HEK293 (cell line): ENCODE measurements at regions not wholly inside any gene's neighbourhood (a gene's known extent, or its start where the extent isn't known, plus 50 kb on each side); places are given as distances from the start of the nearest gene placed in this dataset.

Experiments
- CTCF ChIA-PET: fragments of 350-600 bp; formaldehyde crosslinking; extraction: SDS; loops from one replicate; lab custom pipeline; 2021; ENCODE audit warnings: antibody characterized with exemption; lab: Yijun Ruan, JAX
- POLR2A ChIA-PET: fragments of 300-600 bp; formaldehyde crosslinking; extraction: SDS; loops from one replicate; lab custom pipeline; 2020; ENCODE audit warnings: antibody characterized with exemption, inconsistent platforms; lab: Yijun Ruan, JAX
- H3K27ac ChIP-seq: fragments of 200-500 bp; sonication (Bioruptor generic); 2 replicates; pipeline ENCODE4 v1.5.1; 2014; ENCODE audit warnings: low read depth, low read length, control low read depth, inconsistent platforms; ENCODE audit errors: extremely low read depth
- H3K36me3 ChIP-seq, 2 experiments: fragments of 200-500 bp in 1 of 2; sonication (Bioruptor generic) in 1 of 2; 1 replicate in 1 of 2; 2 replicates in 1 of 2; pipeline ENCODE4 v1.5.1; 2014 to 2017; ENCODE audit warnings: inconsistent platforms in 2 of 2, low read length in 2 of 2; ENCODE audit not compliant: control insufficient read depth in 2 of 2, insufficient read depth in 1 of 2
- H3K4me1 ChIP-seq: fragments of 200-500 bp; sonication (Bioruptor generic); 2 replicates; pipeline ENCODE4 v1.5.1; 2014; ENCODE audit warnings: mild to moderate bottlenecking, low read length, inconsistent platforms; ENCODE audit not compliant: control insufficient read depth, insufficient read depth
- H3K4me3 ChIP-seq: 2 replicates; pipeline ENCODE4 v1.5.1; 2011; ENCODE audit warnings: low read depth, mild to moderate bottlenecking, control low read depth, low read length, moderate library complexity
- H3K9me3 ChIP-seq: fragments of 200-500 bp; sonication (Bioruptor generic); 2 replicates; pipeline ENCODE4 v1.5.1; 2014; ENCODE audit warnings: low read depth, low read length, inconsistent platforms; ENCODE audit not compliant: control insufficient read depth, insufficient read depth
- BCL11B ChIP-seq: fragments of 450-650 bp; formaldehyde crosslinking; IDR thresholded peaks from 2 replicates; pipeline ENCODE4 v1.5.1; 2016; ENCODE audit warnings: low read depth, missing biosample characterization, missing genetic modification characterization
- HOXC10 ChIP-seq: sonication (generic); formaldehyde crosslinking; IDR thresholded peaks from 2 replicates; pipeline ENCODE4 v1.8.1; 2023; ENCODE audit warnings: mild to moderate bottlenecking, missing genetic modification reagents
- KLF7 ChIP-seq: fragments of 450-650 bp; formaldehyde crosslinking; IDR thresholded peaks from 2 replicates; pipeline ENCODE4 v1.5.1; 2016; ENCODE audit warnings: missing biosample characterization, missing genetic modification characterization, borderline replicate concordance
- KLF8 ChIP-seq: fragments of 450-650 bp; formaldehyde crosslinking; IDR thresholded peaks from 2 replicates; pipeline ENCODE4 v1.5.1; 2016; ENCODE audit warnings: missing biosample characterization, missing genetic modification characterization
- MYNN ChIP-seq: fragments of 450-650 bp; formaldehyde crosslinking; IDR thresholded peaks from 2 replicates; pipeline ENCODE4 v1.5.1; 2016; ENCODE audit warnings: missing biosample characterization, missing genetic modification characterization, borderline replicate concordance
- REPIN1 ChIP-seq: fragments of 450-650 bp; formaldehyde crosslinking; IDR thresholded peaks from 2 replicates; pipeline ENCODE4 v1.5.1; 2017; ENCODE audit warnings: missing biosample characterization, missing genetic modification characterization, low read depth
- ZBTB20 ChIP-seq: fragments of 450-650 bp; formaldehyde crosslinking; IDR thresholded peaks from 2 replicates; pipeline ENCODE4 v1.5.1; 2016; ENCODE audit warnings: missing biosample characterization, missing genetic modification characterization
- ZBTB48 ChIP-seq: fragments of 450-650 bp; formaldehyde crosslinking; IDR thresholded peaks from 2 replicates; pipeline ENCODE4 v1.5.1; 2016; ENCODE audit warnings: missing biosample characterization, missing genetic modification characterization
- ZNF133 ChIP-seq: fragments of 450-650 bp; formaldehyde crosslinking; IDR thresholded peaks from 2 replicates; pipeline ENCODE4 v1.5.1; 2016; ENCODE audit warnings: missing biosample characterization, missing genetic modification characterization
- ZNF19 ChIP-seq: fragments of 450-650 bp; formaldehyde crosslinking; IDR thresholded peaks from 2 replicates; pipeline ENCODE4; 2016; ENCODE audit warnings: missing biosample characterization, missing genetic modification characterization, low read depth
- ZNF202 ChIP-seq: fragments of 450-650 bp; formaldehyde crosslinking; IDR thresholded peaks from 2 replicates; pipeline ENCODE4 v1.5.1; 2016; ENCODE audit warnings: missing biosample characterization, missing genetic modification characterization, borderline replicate concordance
- ZNF221 ChIP-seq: fragments of 450-650 bp; formaldehyde crosslinking; IDR thresholded peaks from 2 replicates; pipeline ENCODE4 v1.5.1; 2017; ENCODE audit warnings: missing biosample characterization, missing genetic modification characterization, borderline replicate concordance
- ZNF514 ChIP-seq: fragments of 450-650 bp; formaldehyde crosslinking; IDR thresholded peaks from 2 replicates; pipeline ENCODE4 v1.5.1; 2016; ENCODE audit warnings: missing biosample characterization, missing genetic modification characterization
- ZNF530 ChIP-seq: fragments of 450-650 bp; formaldehyde crosslinking; IDR thresholded peaks from 2 replicates; pipeline ENCODE4 v1.5.1; 2016; ENCODE audit warnings: low read depth, missing biosample characterization, missing genetic modification characterization
- ZNF585B ChIP-seq: fragments of 450-650 bp; formaldehyde crosslinking; IDR thresholded peaks from 2 replicates; pipeline ENCODE4 v1.5.1; 2016; ENCODE audit warnings: missing biosample characterization, missing genetic modification characterization
- ZNF776 ChIP-seq: fragments of 450-650 bp; formaldehyde crosslinking; IDR thresholded peaks from 2 replicates; pipeline ENCODE4 v1.5.0; 2017; ENCODE audit warnings: missing biosample characterization, missing genetic modification characterization, borderline replicate concordance
- ZNF792 ChIP-seq: fragments of 450-650 bp; formaldehyde crosslinking; IDR thresholded peaks from 2 replicates; pipeline ENCODE4 v1.5.1; 2016; ENCODE audit warnings: missing biosample characterization, missing genetic modification characterization
- TF ChIP-seq, protein P1 (sequence below): fragments of 450-650 bp; formaldehyde crosslinking; IDR thresholded peaks from 2 replicates; pipeline ENCODE4 v1.5.1; 2016; ENCODE audit warnings: missing biosample characterization, missing genetic modification characterization
- TF ChIP-seq, protein P2 (sequence below): fragments of 450-650 bp; formaldehyde crosslinking; IDR thresholded peaks from 2 replicates; pipeline ENCODE4 v1.5.1; 2017; ENCODE audit warnings: missing biosample characterization, missing genetic modification characterization
- TF ChIP-seq, protein P3 (sequence below): fragments of 450-650 bp; formaldehyde crosslinking; IDR thresholded peaks from 2 replicates; pipeline ENCODE4 v1.5.1; 2016; ENCODE audit warnings: missing biosample characterization, missing genetic modification characterization
- TF ChIP-seq, protein P4 (sequence below): fragments of 450-650 bp; formaldehyde crosslinking; IDR thresholded peaks from 2 replicates; pipeline ENCODE4 v1.5.1; 2017; ENCODE audit warnings: missing biosample characterization, mild to moderate bottlenecking, missing genetic modification characterization, moderate library complexity
- TF ChIP-seq, protein P5 (sequence below): fragments of 450-650 bp; formaldehyde crosslinking; IDR thresholded peaks from 2 replicates; pipeline ENCODE4 v1.5.1; 2016; ENCODE audit warnings: missing biosample characterization, missing genetic modification characterization
- TF ChIP-seq, protein P6 (sequence below): fragments of 450-650 bp; formaldehyde crosslinking; optimal IDR thresholded peaks from 2 replicates; pipeline ENCODE3; 2016; ENCODE audit warnings: missing biosample characterization, mild to moderate bottlenecking, missing genetic modification characterization

DNA sequence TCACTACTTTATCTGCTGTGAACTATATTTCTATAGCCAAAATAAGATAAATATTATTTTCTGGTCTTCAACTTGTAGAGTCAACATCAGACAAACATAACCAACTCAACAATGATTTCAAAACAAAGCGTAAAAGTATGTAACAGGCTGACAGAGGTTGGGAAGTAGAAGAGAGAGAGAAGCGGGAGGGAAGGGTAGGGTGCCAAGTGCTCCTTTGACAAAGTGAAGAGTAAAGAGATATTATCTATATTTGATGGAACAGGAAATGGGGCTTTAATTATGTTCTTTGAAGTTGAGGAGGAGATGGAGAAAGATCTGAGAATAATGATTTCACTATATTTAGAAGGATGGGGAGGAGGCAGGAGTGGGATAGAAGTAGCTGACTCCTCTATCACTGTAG lies 70.1 kb downstream of the DNTTIP2 start:
- H3K4me1 ChIP-seq = no peaks in the 10 kb centered on the region
- no peaks in the 10 kb centered on the region for H3K36me3 ChIP-seq
- CTCF ChIA-PET = no interaction called here
- H3K9me3 ChIP-seq = no peaks in the 10 kb centered on the region; the same call in 1 of the 2 replicates
- TF ChIP-seq ZNF202 (tag by site-specific recombination) (no peak), REPIN1 (tag by site-specific recombination) (no peak), ZNF530 (tag by site-specific recombination) (no peak), ZNF585B (no peak), KLF7 (tag by site-specific recombination) (no peak), ZBTB20 (no peak), ZNF133 (tag by site-specific recombination) (no peak), ZNF221 (no peak), ZBTB48 (no peak), ZNF514 (no peak), ZNF19 (no peak)
- TF ChIP-seq, protein P1, sequence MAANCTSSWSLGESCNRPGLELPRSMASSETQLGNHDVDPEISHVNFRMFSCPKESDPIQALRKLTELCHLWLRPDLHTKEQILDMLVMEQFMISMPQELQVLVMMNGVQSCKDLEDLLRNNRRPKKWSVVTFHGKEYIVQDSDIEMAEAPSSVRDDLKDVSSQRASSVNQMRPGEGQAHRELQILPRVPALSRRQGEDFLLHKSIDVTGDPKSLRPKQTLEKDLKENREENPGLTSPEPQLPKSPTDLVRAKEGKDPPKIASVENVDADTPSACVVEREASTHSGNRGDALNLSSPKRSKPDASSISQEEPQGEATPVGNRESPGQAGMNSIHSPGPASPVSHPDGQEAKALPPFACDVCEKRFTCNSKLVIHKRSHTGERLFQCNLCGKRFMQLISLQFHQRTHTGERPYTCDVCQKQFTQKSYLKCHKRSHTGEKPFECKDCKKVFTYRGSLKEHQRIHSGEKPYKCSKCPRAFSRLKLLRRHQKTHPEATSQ (tag by site-specific recombination) = no peak
- TF ChIP-seq, protein P2, sequence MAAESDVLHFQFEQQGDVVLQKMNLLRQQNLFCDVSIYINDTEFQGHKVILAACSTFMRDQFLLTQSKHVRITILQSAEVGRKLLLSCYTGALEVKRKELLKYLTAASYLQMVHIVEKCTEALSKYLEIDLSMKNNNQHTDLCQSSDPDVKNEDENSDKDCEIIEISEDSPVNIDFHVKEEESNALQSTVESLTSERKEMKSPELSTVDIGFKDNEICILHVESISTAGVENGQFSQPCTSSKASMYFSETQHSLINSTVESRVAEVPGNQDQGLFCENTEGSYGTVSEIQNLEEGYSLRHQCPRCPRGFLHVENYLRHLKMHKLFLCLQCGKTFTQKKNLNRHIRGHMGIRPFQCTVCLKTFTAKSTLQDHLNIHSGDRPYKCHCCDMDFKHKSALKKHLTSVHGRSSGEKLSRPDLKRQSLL (tag by site-specific recombination) = no peak
- TF ChIP-seq, protein P3, sequence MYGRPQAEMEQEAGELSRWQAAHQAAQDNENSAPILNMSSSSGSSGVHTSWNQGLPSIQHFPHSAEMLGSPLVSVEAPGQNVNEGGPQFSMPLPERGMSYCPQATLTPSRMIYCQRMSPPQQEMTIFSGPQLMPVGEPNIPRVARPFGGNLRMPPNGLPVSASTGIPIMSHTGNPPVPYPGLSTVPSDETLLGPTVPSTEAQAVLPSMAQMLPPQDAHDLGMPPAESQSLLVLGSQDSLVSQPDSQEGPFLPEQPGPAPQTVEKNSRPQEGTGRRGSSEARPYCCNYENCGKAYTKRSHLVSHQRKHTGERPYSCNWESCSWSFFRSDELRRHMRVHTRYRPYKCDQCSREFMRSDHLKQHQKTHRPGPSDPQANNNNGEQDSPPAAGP = no peak
- TF ChIP-seq, all 188 proteins: peak for 0
- POLR2A ChIA-PET = no interaction called here
- Histone ChIP-seq H3K27ac (no peak overlapping the region), H3K4me3 (no peak overlapping the region)

DNA sequence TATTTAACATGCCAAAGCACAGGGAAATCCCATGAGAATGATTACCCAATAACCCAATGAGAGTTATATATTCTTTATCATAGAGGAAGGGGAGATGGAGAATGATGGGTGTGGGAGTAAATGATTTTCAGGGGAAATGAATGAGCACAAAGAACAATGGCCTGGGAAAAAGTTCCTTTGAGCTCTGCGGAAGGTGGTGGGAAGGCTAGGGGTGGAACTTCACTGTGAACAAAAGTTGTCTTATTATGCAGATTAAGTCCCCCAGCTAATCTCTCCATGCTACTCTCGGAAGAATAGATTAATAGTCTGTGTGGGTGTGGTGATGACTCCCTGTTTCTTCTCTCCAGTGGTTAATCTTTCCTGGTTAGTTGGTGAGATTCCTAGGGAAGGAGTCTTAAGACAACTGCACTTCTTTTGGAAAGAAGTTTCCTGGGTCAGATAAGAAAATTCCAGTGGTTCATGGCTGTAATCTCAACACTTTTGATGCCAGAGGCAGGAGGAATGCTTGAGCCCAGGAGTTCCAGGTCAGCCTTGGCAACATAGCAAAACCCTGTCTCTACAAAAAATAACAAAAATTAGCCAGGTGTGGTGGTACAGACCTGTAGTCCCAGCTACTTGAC lies 71.6 kb downstream of the DNTTIP2 start:
- no peaks in the 10 kb centered on the region for H3K36me3 ChIP-seq
- TF ChIP-seq ZNF792 (tag by site-specific recombination) (no peak), ZNF530 (tag by site-specific recombination) (peak; percentile 68; the same call in 1 of the 2 replicates)
- H3K4me1 ChIP-seq = no peaks in the 10 kb centered on the region
- H3K9me3 ChIP-seq = no peaks in the 10 kb centered on the region; the same call in 1 of the 2 replicates
- ChIA-PET POLR2A (no interaction called here), CTCF (no interaction called here)
- no peak overlapping the region for H3K4me3 ChIP-seq
- no peak overlapping the region for H3K27ac ChIP-seq

DNA sequence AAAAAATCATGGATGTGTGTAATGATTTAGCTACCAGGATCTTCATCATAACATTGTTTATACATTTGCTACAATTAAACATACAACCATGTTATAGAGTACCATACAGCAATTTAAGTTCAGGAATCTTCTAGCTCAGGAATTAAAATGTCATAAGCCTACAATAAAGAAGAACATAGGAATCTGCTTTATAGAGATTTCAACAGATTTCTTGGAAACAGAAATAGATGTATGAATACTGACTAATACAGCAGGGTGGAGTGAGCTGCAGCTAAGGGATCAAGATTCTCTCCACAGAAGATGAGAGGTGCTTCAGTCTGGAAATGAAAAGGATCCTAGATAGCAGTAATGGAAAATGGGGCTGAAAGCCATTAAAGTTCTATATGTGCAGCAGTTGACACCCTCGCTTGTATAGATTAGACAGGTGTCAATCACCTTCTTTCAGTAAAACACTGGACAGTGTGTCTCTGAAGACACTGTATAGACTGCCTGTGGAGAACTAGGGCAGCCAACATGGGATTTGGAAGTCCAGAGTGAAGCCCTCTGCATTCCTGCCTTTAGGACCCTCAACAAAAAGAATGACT lies 73.9 kb downstream of the DNTTIP2 start:
- CTCF ChIA-PET = interaction anchor here (2.9 kb wide), 1 partner anchor 9 kb away, joined by 12 read pairs; no protein-coding TSS in a partner anchor
- H3K27ac ChIP-seq = no peak overlapping the region
- POLR2A ChIA-PET = no interaction called here
- no peaks in the 10 kb centered on the region for H3K36me3 ChIP-seq
- H3K9me3 ChIP-seq = no peaks in the 10 kb centered on the region; the same call in 1 of the 2 replicates
- no peaks in the 10 kb centered on the region for H3K4me1 ChIP-seq
- H3K4me3 ChIP-seq = no peak overlapping the region
- no peak for TF ChIP-seq KLF8
- TF ChIP-seq, protein P4, sequence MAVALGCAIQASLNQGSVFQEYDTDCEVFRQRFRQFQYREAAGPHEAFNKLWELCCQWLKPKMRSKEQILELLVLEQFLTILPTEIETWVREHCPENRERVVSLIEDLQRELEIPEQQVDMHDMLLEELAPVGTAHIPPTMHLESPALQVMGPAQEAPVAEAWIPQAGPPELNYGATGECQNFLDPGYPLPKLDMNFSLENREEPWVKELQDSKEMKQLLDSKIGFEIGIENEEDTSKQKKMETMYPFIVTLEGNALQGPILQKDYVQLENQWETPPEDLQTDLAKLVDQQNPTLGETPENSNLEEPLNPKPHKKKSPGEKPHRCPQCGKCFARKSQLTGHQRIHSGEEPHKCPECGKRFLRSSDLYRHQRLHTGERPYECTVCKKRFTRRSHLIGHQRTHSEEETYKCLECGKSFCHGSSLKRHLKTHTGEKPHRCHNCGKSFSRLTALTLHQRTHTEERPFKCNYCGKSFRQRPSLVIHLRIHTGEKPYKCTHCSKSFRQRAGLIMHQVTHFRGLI (tag by site-specific recombination) = no peak
- no peak for TF ChIP-seq MYNN (tag by site-specific recombination)
- TF ChIP-seq BCL11B (tag by site-specific recombination) = no peak
- no peak for TF ChIP-seq HOXC10 (CRISPR knock-in tag)
- no peak for TF ChIP-seq ZNF776 (tag by site-specific recombination)
- TF ChIP-seq, protein P5, sequence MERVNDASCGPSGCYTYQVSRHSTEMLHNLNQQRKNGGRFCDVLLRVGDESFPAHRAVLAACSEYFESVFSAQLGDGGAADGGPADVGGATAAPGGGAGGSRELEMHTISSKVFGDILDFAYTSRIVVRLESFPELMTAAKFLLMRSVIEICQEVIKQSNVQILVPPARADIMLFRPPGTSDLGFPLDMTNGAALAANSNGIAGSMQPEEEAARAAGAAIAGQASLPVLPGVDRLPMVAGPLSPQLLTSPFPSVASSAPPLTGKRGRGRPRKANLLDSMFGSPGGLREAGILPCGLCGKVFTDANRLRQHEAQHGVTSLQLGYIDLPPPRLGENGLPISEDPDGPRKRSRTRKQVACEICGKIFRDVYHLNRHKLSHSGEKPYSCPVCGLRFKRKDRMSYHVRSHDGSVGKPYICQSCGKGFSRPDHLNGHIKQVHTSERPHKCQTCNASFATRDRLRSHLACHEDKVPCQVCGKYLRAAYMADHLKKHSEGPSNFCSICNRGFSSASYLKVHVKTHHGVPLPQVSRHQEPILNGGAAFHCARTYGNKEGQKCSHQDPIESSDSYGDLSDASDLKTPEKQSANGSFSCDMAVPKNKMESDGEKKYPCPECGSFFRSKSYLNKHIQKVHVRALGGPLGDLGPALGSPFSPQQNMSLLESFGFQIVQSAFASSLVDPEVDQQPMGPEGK (tag by site-specific recombination) = no peak
- TF ChIP-seq, protein P6, sequence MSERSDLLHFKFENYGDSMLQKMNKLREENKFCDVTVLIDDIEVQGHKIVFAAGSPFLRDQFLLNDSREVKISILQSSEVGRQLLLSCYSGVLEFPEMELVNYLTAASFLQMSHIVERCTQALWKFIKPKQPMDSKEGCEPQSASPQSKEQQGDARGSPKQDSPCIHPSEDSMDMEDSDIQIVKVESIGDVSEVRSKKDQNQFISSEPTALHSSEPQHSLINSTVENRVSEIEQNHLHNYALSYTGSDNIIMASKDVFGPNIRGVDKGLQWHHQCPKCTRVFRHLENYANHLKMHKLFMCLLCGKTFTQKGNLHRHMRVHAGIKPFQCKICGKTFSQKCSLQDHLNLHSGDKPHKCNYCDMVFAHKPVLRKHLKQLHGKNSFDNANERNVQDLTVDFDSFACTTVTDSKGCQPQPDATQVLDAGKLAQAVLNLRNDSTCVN (tag by site-specific recombination) = no peak
